ENCODE measurements at regions not wholly inside any gene's neighbourhood (a gene's known extent, or its start where the extent isn't known, plus 50 kb on each side); places are given as distances from the start of the nearest gene placed in this dataset.

- ChIA-PET CTCF (no interaction called here), POLR2A (no interaction called here)
- no peaks in the 10 kb centered on the region for H3K27me3 ChIP-seq (ENCODE audit: control insufficient read depth, insufficient read depth, low read length)
- BruUV-seq (replicated peaks) = no TSS peak
- DNase-seq (ENCODE audit: low read depth, low spot score) = no peak
- no peak for ATAC-seq
- no peak overlapping the region for H3K4me3 ChIP-seq (ENCODE audit: low read depth in 2 of 2, low read length in 2 of 2)
- no peaks in the 10 kb centered on the region for H3K9me3 ChIP-seq (ENCODE audit: control insufficient read depth, insufficient read depth, low read depth, low read length)
- intact Hi-C loops (cut with micrococcal nuclease; ENCODE audit: unreplicated experiment) (no loop called here), in situ Hi-C loops (cut with HindIII; ENCODE audit: low pct_unique_long_range_greater_than_20kb, low sequenced_read_pairs) (no loop called here)
- no peaks in the 10 kb centered on the region for H3K36me3 ChIP-seq (ENCODE audit: control insufficient read depth, insufficient read depth, low read length)
- no peaks in the 10 kb centered on the region for H3K4me1 ChIP-seq (ENCODE audit: control insufficient read depth, insufficient read depth, low read length)
- H3K27ac ChIP-seq (ENCODE audit: low read length) = no peak overlapping the region
- no peak for TF ChIP-seq SIN3A (IDR thresholded peaks at IDR 0.05; ENCODE audit: borderline replicate concordance, insufficient read depth, low read depth, low read length)
- TF ChIP-seq TCF7L2 (IDR thresholded peaks at IDR 0.05; ENCODE audit: low read depth, low read length) = no peak
- no peak for TF ChIP-seq POLR2AphosphoS5 (IDR thresholded peaks at IDR 0.05; ENCODE audit: low read depth, low read length)
- TF ChIP-seq REST (IDR thresholded peaks at IDR 0.05; ENCODE audit: insufficient read depth in 1 of 2, low read depth in 2 of 2, low read length in 1 of 2) = no peak
- no peak for TF ChIP-seq CTCF (IDR thresholded peaks at IDR 0.05)
These were observed 423.4 kb downstream of the RND3 start for GRCh38 chr2:150063931-150064548.

- H3K27me3 ChIP-seq (ENCODE audit: control insufficient read depth, insufficient read depth, low read length) = no peaks in the 10 kb centered on the region
- CTCF ChIA-PET = no interaction called here
- POLR2A ChIA-PET = no interaction called here
- TF ChIP-seq POLR2AphosphoS5 (IDR thresholded peaks at IDR 0.05; ENCODE audit: low read depth, low read length) (no peak), REST (IDR thresholded peaks at IDR 0.05; ENCODE audit: insufficient read depth in 1 of 2, low read depth in 2 of 2, low read length in 1 of 2) (no peak), TCF7L2 (IDR thresholded peaks at IDR 0.05; ENCODE audit: low read depth, low read length) (no peak), CTCF (IDR thresholded peaks at IDR 0.05) (no peak), SIN3A (IDR thresholded peaks at IDR 0.05; ENCODE audit: borderline replicate concordance, insufficient read depth, low read depth, low read length) (no peak)
- H3K4me1 ChIP-seq (ENCODE audit: control insufficient read depth, insufficient read depth, low read length) = no peaks in the 10 kb centered on the region
- no peak for ATAC-seq
- no TSS peak for BruUV-seq (replicated peaks)
- no peaks in the 10 kb centered on the region for H3K36me3 ChIP-seq (ENCODE audit: control insufficient read depth, insufficient read depth, low read length)
- H3K4me3 ChIP-seq (ENCODE audit: low read depth in 2 of 2, low read length in 2 of 2) = no peak overlapping the region
- no peaks in the 10 kb centered on the region for H3K9me3 ChIP-seq (ENCODE audit: control insufficient read depth, insufficient read depth, low read depth, low read length)
- in situ Hi-C loops (cut with HindIII; ENCODE audit: low pct_unique_long_range_greater_than_20kb, low sequenced_read_pairs) = no loop called here
- intact Hi-C loops (cut with micrococcal nuclease; ENCODE audit: unreplicated experiment) = no loop called here
- no peak overlapping the region for H3K27ac ChIP-seq (ENCODE audit: low read length)
- DNase-seq (ENCODE audit: low read depth, low spot score) = peak; percentile 20
These were observed 424.0 kb downstream of the RND3 start for GRCh38 chr2:150063432-150063889.
